T-helper 2 cell treated with Interferon-gamma antibody and Interleukin-4, amounts not matched to agents 100 ng/mL and 5 ng/mL, for 36 hours (primary cell): ENCODE measurements at regions not wholly inside any gene's neighbourhood (a gene's known extent, or its start where the extent isn't known, plus 50 kb on each side); places are given as distances from the start of the nearest gene placed in this dataset.

ENCODE experiments used
- intact Hi-C: fragments of 100-400 bp; cut with micrococcal nuclease; formaldehyde crosslinking; loops from one replicate; pipeline ENCODE4 v1.15.1; 2023

DNA sequence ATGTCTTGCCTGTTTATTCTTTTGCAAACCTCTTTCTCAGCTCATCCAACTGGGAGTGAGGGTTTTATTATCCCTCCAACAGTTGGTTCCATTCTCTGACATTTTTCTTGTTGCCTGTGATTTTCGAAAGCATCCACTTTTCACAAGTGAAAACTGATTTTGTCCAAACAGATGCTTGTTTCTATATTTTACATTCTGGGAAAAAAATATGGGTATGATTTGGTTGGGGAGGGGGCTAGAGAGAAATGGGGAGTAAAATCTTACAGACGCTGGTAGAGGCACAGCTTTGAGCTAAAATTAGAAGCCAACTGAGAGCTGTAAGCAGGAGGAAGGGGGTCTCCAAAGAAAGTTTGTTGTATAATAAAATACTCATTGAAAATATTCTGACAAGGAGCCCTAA lies 745.3 kb upstream of the CELF4 start:
- intact Hi-C loops, result no loop called here

DNA sequence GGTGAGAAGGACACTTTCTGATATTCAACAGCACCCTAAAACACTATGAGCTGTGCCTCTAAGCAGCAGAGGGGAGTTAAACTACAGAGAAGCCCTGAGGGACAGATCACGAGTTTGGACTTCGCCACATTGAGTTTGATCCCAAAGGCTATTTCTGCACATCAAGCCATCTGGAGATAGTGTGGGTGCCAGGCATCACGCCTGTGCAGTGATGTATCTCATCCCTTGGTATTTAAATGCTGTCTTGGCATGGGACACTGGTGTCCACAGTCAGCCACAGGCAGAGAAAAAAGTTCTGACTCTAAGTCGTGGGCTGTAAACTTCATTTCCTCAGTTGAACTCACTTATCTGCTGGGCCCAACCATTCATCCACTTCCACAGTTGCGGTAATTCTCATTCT lies 742.3 kb upstream of the CELF4 start:
- intact Hi-C loops, result no loop called here

DNA sequence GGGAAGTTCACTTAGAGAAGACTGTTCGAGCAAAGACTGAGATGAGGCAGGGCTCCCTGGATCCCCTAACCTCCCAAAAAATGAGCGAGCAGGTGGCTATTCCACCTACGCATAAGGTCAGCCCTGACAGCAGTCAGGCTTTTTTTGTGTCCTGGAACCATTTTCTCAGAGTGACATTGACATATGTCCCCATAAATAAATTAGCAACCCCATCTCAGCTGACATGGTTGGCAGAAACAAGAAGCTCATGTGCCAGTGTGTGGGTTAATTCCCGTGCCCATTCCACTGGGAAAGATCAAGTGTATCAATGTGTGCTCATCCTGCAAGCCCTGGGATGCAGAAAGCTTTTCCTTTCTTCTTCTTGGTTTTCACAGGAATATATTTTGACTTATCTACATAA lies 740.4 kb upstream of the CELF4 start:
- intact Hi-C loops, result no loop called here

DNA sequence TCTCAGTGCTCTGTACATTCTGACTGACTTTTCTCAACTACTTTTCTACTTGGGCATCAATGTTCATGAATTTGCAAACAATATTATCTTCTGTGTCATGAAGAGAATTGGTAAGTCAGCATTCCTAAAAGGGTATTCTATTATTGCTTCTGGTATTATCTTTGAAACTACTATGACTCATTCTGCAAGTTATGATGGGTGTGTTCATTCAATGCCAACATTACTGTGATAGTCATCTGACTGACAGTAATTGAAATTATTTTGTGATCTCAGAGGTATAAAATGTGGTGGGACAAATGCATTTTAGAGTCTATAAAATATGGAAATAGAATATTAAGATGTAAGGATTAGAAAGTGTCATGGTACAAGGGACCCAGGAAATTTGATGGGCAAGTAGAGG lies 736.0 kb upstream of the CELF4 start:
- intact Hi-C loops, result no loop called here

DNA sequence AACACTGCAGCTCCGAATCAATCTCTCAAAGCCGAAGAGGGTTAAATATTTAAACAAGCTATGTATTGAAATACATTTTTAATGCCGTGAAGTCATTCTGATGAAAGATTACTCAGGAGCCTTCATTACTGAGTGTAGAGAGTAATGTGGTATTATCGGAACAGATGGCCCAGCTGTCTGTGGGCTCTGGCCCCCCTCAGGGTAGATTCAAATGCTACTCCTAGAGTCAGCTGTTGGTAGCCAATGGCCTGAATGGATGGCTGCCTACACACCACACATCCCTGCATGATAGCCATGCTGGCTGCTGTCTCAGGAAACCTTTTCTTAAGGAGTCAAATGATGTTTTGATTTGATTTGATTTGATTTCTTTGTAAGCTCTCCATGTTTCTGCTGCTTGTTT lies 732.3 kb upstream of the CELF4 start:
- intact Hi-C loops, result no loop called here

DNA sequence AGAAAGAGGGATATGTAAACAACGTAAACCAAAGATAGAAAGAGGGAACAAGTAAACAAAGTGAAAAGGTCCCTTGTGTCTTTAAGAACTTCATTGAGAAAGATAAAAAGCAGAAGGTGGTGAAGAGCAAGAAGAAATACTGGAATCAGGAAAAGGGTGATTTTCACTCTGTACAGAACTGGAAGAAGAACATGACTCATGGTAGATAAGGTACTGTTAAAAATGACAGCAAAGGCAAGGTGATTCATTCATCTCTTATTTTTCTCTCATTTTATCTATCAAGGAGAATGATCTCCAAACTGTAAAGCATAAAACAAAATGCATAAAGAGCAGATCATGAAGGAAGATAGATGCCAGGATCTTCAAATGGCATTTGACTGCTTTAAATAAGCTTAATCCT lies 724.6 kb upstream of the CELF4 start:
- intact Hi-C loops, result no loop called here

DNA sequence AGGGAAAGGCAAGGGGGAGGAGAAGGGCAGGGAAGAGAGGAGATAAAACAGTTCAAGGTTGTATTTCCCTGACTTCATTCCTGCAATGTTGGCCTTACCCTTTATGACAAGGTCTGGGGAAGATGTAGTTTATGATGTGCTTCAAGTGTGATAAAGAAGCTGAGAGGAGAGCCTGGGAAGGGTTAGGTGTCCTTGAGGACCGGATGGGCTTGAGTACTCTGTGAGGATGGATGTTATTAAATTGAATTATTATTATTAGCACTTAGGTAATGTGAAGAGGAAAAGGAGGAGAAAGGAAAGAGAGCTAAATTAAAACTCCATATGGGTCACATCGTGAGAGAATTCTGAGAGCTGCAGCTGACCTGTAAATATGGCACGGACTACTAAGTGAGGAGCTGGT lies 719.4 kb upstream of the CELF4 start:
- intact Hi-C loops, result no loop called here

DNA sequence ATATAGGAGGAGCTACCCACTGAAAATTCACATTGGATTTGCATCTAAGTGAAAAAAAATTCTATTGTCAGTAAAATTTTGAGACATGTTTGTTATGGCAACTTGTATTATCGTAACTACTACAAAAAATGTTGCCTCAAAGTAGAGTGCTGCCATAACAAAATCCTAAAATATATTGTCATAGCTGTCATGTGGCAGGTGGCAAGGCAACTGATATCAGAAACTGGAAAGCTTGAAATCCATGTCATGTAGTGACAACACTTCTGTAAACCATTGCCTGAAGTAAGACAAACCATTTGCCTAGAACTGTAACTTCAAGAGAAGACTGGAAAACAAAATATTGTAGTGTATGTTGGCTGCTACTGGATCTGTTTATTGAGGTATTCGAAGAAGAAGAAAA lies 697.5 kb upstream of the CELF4 start:
- intact Hi-C loops, result no loop called here

DNA sequence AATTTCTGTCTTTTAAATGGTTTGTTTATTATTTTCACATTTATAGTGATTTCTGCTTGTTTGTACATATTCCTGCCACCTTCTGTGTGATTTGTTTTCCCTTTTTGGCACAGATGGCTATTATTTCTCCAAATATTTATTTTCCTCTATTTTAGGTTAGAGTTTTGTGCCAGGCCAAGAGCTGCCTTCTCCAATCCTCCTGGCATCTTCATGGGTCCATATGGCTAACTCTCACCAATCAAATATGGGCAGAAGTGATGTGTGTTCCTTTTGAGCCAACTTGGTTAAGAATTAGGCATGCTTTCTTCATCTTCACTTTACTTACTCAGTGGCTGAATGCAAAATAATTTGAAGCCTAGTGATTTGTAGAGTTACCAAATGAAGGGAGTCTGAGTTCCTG lies 697.1 kb upstream of the CELF4 start:
- intact Hi-C loops, result no loop called here

DNA sequence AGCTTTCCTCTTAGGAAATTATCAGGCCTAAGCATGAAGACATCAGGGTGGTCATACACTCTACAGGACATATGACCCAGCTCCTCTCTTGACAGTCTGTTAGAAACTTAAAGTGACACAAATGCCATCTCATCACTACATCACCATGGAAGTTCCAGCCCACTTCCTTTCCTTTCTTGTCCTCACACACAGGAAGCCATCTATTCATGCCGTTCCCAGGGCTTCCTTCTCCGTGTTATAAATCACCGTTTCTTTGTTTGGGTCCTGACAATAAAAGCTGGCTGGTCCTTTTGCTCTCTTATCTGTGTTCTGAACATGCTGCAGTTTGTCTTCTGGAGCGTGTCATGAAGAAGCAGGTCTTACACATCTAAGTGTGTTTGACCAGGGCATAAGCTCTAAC lies 692.1 kb upstream of the CELF4 start:
- intact Hi-C loops, result no loop called here

DNA sequence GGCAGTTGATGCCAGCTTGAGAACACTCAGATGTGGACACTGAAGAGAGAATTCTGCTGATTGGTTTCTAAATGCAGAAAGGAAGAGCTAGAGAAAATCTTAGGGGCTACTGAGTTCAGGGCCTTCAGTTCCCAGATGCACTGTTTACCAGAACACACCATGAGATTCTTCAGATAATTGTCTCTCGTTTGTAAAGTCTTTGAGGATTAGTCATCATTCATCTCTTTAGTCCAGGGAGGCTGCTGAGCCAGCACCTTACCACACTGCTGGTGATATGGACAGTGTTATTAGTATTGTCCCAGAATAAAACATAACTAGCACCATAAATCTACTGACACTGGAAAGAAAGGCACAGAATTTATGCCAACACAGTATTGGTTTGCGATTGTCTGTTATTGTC lies 690.8 kb upstream of the CELF4 start:
- intact Hi-C loops, result no loop called here

DNA sequence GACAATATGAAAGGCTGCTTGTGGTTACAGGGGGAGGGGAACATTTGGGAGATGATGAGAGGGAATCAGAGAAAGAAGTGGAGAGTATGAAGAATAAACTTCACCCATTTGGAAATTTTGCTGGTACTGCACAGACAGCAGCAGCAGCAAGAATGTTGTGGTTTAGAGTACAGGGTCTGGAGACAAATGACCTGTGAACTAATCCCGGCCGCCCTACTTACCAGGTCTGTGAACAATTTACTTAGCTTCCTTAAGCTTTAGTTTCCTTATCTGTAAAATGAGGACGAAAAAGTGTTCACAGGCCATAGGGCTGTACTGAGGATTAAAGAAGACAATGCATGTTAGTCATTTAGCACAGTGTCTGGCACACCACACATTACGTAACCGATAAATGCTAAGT lies 685.4 kb upstream of the CELF4 start:
- intact Hi-C loops, result no loop called here

DNA sequence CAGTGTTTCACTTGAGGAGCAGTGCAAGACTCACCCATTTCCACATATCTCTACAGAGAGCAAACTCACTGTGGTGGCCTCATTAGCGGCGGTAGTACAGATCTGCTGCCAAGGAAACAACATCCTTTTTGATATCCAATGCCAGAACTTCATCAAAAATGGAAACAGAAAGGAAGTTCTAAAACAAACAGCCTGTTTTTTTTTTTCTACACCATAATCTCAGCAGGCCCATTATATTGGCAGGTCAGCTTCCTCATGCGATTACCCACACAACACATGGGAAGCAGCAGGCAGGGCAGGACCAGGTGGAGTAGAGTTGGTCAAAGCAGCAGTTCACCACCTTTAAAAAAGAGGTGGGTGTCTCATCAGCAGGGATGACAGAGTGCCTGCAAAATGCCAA lies 678.9 kb upstream of the CELF4 start:
- intact Hi-C loops, result no loop called here

DNA sequence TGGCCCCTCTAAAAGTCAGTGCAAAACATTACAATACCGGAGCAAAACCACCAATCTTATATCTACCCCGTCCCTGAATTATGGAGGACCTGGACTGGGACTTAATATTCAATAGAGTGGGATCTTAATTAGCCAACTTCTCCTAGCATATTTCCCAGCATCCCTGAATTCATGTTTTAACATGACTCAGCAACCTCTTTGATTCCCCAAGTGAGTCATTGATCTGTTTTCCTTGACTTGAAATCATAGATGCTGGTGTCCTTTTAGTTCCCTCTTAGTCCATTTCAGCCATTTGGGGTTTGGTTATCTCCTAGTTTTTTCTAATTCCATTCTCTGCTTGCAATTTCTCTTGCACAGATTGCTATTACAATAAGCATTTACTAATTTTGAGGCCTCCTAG lies 677.7 kb upstream of the CELF4 start:
- intact Hi-C loops, result no loop called here

DNA sequence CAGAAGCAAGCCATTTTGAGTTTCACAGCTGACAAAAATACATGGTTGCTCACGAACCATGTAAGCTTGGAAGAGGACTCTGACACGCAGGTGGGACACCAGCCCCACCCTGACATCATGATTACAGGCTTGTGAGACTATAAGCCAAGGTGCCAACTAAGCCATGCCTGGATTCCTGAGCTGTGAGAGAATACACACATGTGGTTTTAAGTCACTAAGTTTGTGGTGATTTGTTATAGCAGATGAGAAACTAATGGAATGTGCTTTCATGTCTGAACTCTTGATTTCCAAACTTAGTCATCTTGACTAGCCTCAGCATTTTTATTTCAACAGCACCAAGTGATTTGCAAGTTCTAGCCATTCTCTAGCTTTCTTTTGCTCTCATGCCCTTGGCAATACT lies 676.1 kb upstream of the CELF4 start:
- intact Hi-C loops, result no loop called here

DNA sequence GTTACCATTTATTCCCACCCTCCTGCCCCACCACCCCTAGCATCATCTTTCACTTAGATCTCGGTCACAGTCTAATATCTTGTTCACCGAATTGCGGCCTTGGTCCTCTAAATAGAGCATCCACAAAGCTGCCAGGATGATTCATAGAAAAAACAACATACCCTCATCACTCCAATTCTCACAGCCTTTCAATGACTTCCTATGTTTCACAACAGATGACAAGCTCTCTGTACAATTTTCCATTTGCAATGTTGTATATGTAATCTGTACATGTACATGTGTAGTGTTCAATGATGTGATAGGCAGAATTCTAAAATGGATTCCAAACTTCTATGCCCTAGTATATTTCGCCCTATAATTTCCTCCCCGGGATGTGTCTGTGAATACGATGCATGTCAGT lies 675.6 kb upstream of the CELF4 start:
- intact Hi-C loops, result no loop called here

DNA sequence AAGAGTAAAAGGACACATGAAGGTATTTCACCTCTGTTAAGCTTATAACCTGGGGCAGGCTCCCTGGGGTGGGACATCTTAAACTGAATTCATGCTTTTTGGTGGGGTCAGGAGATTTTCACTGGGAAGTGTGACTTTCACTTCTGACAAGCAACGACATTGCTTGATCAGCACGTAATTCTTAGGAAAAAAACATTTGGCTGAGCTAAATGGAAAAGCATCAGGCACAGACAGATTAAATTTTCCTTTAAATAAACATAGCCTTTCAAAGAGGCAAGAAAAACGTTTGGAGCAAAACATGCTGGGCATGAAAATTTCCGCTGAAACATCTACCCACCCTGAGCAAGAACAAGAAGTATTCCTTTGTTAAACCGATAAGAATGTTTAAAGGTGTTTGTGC lies 674.0 kb upstream of the CELF4 start:
- intact Hi-C loops, result no loop called here

DNA sequence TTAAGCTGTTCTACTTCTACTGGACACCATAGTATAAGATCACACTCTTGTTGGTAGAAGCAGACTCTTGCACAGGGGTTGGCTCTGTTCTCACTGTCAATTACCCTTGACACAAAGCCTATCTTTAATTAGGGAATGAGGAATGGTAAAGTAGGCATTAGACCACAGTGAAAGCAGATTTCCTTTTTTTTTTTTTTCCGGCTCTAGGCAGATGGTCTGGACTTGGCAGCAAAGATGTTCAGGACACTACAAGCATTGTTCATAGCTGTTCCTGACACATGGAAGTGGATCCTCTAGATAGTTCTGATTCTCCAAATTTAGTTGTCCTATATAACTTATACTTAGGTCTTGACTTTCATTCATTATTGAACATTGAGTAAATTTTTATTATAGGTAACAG lies 672.2 kb upstream of the CELF4 start:
- intact Hi-C loops, result no loop called here

DNA sequence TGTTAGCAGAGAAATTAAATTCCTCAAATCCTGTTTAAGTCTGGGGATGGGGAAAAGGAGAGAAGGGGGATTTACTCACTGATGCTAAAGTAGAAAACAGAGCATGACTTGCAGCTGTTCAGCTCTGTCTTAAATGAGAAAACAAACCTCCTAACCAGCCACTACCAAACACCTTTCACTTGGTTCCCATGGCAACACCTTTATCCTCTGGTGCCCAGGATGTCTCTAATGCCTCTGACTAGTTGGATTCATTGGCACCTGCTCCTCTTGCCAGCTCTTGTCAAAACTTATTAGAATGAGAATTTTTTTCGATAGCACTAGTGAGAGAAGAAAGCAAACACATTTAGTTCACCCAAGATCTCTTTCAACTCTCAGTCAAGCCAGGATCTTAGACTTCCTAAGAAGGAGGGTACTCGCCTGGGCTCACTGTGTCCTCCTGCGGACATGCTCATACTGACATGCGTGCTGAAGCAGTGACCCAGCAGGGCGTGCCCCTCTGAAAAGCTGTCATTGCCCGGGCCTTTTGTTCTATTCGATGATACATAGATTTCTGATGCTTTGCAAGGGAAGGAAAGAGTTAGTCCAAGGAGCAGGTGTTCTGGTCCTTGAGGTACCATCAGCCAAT lies 656.0 kb upstream of the CELF4 start:
- intact Hi-C loops, result no loop called here

DNA sequence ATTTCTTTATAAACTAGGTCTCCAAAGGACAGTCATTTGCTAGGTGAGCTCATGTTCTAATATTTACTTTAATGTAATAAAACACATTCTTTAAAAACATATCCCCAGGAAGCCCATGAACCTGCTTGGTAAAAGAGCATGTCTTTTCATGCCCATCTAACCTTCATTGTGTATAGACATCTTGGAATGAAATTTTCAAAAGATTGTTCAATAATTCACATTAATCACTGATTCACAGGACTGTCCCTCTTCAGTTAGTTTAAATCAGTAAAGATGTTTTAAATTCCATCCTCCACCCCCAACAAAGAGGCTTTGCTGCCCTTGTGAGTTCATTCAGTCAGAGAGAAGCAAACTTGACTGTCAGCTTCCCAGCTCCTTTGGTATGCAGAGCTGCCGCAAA lies 633.4 kb upstream of the CELF4 start:
- intact Hi-C loops, result no loop called here

DNA sequence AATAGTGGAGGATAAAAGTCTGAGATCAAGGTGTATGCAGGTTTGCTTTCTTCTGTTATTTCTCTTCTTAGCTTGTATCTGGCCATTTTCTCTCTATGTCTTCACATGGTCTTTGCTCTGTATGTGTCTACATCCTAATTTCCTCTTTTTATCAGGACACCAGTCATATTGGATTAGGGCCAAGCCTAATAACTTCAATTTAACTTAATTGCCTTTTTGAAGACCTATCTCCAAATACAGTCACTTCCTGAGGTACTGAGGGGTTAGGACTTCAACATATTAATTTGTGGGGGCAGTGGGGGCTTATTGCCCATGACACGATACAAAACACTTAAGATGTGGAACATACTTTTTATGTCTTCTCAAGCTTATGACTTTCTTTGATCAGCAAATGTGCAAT lies 632.9 kb upstream of the CELF4 start:
- intact Hi-C loops, result no loop called here

DNA sequence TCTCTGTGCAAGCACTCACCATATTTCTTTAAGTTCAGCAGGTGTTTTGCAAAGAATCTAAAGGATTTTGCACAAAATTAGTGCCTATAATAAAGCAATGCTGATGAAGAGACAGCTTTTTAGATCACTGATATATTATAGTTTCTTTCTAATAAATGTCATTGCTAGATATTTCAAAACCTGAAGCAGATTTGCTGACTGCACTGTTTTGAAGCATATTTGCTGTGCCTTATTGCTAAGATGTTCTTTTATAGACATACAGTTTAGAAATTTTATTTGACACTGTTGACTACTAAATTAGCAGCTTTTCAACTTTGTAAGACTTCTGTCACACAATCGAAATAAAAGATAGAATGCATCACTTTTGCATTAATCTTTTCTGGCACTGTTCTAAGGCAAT lies 620.9 kb upstream of the CELF4 start:
- intact Hi-C loops, result no loop called here

DNA sequence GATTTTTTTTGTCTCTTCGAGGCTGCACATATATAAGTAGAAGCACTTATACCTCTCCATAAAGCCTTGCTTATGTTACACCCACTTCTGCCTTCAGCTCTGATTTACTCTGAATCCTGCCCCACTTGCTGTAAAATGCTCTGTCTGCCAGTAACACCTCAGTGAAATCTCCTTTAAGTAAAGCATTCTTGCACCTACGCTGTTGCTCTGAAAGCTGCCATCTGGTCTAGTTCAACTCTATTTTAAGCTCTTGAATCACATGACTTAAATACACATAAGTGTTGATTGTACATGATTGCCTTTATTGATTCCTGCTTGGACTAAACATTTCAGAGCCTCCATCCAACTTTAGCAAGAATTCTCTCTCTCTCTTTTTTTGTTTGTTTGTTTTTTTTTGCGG lies 609.0 kb upstream of the CELF4 start:
- intact Hi-C loops, result no loop called here

DNA sequence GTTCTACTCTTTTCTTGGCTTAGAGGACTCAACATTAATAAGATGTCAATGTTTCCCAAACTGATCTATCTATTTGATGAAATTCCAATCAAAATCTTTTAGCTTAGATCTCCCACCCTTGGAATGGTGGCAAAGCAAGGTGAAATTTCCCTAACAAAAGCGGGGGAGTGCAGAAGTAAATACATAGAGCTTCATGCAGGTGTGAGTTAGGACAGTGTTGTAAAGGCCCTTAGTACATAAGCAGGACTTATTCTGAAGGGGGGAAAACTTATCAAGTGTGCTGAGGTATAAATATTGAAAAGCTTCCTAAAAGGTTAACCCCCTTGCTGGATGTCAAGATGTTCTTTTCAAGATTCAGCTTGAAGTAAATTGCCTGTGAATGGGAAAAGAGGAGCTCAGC lies 608.6 kb upstream of the CELF4 start:
- intact Hi-C loops, result no loop called here
